Ectodermal cell (in vitro differentiated cells): ENCODE measurements at regions not wholly inside any gene's neighbourhood (a gene's known extent, or its start where the extent isn't known, plus 50 kb on each side); places are given as distances from the start of the nearest gene placed in this dataset.

Source experiments
- H3K27ac ChIP-seq: 2 replicates; pipeline ENCODE4 v1.7.0; 2013; ENCODE audit warnings: mild to moderate bottlenecking, low read depth, low read length; ENCODE audit not compliant: insufficient read depth, poor library complexity, severe bottlenecking
- H3K27me3 ChIP-seq: 2 replicates; pipeline ENCODE4 v1.7.0; 2013; ENCODE audit warnings: mild to moderate bottlenecking, low read length; ENCODE audit not compliant: insufficient read depth, control insufficient read depth, poor library complexity, severe bottlenecking
- H3K36me3 ChIP-seq: one replicate; pipeline ENCODE4 v1.7.0; 2013; ENCODE audit warnings: low read length; ENCODE audit not compliant: control insufficient read depth, insufficient read depth
- H3K4me1 ChIP-seq: one replicate; pipeline ENCODE4 v1.7.0; 2013; ENCODE audit warnings: low read length; ENCODE audit not compliant: control insufficient read depth, insufficient read depth
- H3K4me3 ChIP-seq: 2 replicates; pipeline ENCODE4 v1.7.0; 2013; ENCODE audit warnings: low read depth, low read length, control low read depth; ENCODE audit not compliant: insufficient read depth
- H3K9me3 ChIP-seq: 2 replicates; pipeline ENCODE4 v1.7.0; 2013; ENCODE audit warnings: mild to moderate bottlenecking, low read length, moderate library complexity; ENCODE audit not compliant: control insufficient read depth
- WGBS, 2 experiments: methylation state at CpG; one replicate each; pipeline ENCODE4 v1.1.7; 2013; ENCODE audit warnings: missing lambda C conversion rate in 2 of 2; 5-methylcytosine and 5-hydroxymethylcytosine counted together

GRCh38 chr5:130476325-130476724, 572.1 kb downstream of the CHSY3 start:
- no peaks in the 10 kb centered on the region for H3K36me3 ChIP-seq
- no peaks in the 10 kb centered on the region for H3K9me3 ChIP-seq
- H3K4me3 ChIP-seq, result no peak overlapping the region
- no peak overlapping the region for H3K27ac ChIP-seq
- WGBS, 2 experiments, result 86 to 89% methylated on average over 6 of the region's 6 CpGs
- no peaks in the 10 kb centered on the region for H3K27me3 ChIP-seq
- H3K4me1 ChIP-seq, result no peaks in the 10 kb centered on the region

- no peak overlapping the region for H3K4me3 ChIP-seq
- H3K36me3 ChIP-seq, result no peaks in the 10 kb centered on the region
- H3K27me3 ChIP-seq, result no peaks in the 10 kb centered on the region
- no peaks in the 10 kb centered on the region for H3K9me3 ChIP-seq
- no peak overlapping the region for H3K27ac ChIP-seq
- no peaks in the 10 kb centered on the region for H3K4me1 ChIP-seq
- WGBS, 2 experiments, result 89 to 93% methylated on average over 1 of the region's 1 CpG
Measured at GRCh38 chr5:130462516-130462915, 558.3 kb downstream of the CHSY3 start.

- WGBS, 2 experiments, result 89 to 92% methylated on average over 1 to 2 of the region's 2 CpGs
- no peak overlapping the region for H3K27ac ChIP-seq
Measured at GRCh38 chr5:130455175-130455574, 550.9 kb downstream of the CHSY3 start.

GRCh38 chr5:130452744-130453143, 548.5 kb downstream of the CHSY3 start:
- H3K9me3 ChIP-seq, result no peaks in the 10 kb centered on the region
- no peak overlapping the region for H3K4me3 ChIP-seq
- H3K27ac ChIP-seq, result no peak overlapping the region
- no peaks in the 10 kb centered on the region for H3K4me1 ChIP-seq
- H3K27me3 ChIP-seq, result no peaks in the 10 kb centered on the region
- no peaks in the 10 kb centered on the region for H3K36me3 ChIP-seq
- WGBS, 2 experiments, result 100% methylated on average over 1 of the region's 1 CpG

More at GRCh38 chr5:130455175-130455574, 550.9 kb downstream of the CHSY3 start:
- no peaks in the 10 kb centered on the region for H3K27me3 ChIP-seq
- no peaks in the 10 kb centered on the region for H3K36me3 ChIP-seq
- H3K4me3 ChIP-seq, result no peak overlapping the region
- H3K9me3 ChIP-seq, result no peaks in the 10 kb centered on the region
- no peaks in the 10 kb centered on the region for H3K4me1 ChIP-seq

GRCh38 chr5:130436430-130436829, 532.2 kb downstream of the CHSY3 start:
- 100% methylated on average over 1 of the region's 1 CpG; no CpG with 5 or more reads in 1 of the 2 experiments for WGBS, 2 experiments
- Histone ChIP-seq H3K27me3 (no peaks in the 10 kb centered on the region), H3K4me1 (no peaks in the 10 kb centered on the region), H3K36me3 (no peaks in the 10 kb centered on the region), H3K4me3 (no peak overlapping the region), H3K27ac (no peak overlapping the region), H3K9me3 (peaks cover 6% of the 10 kb centered on the region)

GRCh38 chr5:130427222-130427955, 523.1 kb downstream of the CHSY3 start:
- Histone ChIP-seq H3K36me3 (no peaks in the 10 kb centered on the region), H3K27ac (no peak overlapping the region), H3K27me3 (no peaks in the 10 kb centered on the region), H3K4me1 (no peaks in the 10 kb centered on the region), H3K9me3 (no peaks in the 10 kb centered on the region), H3K4me3 (no peak overlapping the region)
- 88 to 98% methylated on average over 5 to 6 of the region's 6 CpGs for WGBS, 2 experiments

GRCh38 chr5:130425424-130425823, 521.2 kb downstream of the CHSY3 start:
- Histone ChIP-seq H3K9me3 (no peaks in the 10 kb centered on the region), H3K27ac (no peak overlapping the region), H3K36me3 (no peaks in the 10 kb centered on the region), H3K27me3 (no peaks in the 10 kb centered on the region), H3K4me1 (no peaks in the 10 kb centered on the region), H3K4me3 (no peak overlapping the region)
- 95 to 97% methylated on average over 2 of the region's 2 CpGs for WGBS, 2 experiments

- Histone ChIP-seq H3K9me3 (no peaks in the 10 kb centered on the region), H3K4me3 (no peak overlapping the region), H3K27me3 (no peaks in the 10 kb centered on the region), H3K27ac (no peak overlapping the region), H3K36me3 (no peaks in the 10 kb centered on the region), H3K4me1 (no peaks in the 10 kb centered on the region)
- 71 to 73% methylated on average over 2 of the region's 2 CpGs for WGBS, 2 experiments
Measured at GRCh38 chr5:130424341-130424740, 520.1 kb downstream of the CHSY3 start.

GRCh38 chr5:130402906-130403305, 498.6 kb downstream of the CHSY3 start:
- Histone ChIP-seq H3K27ac (no peak overlapping the region), H3K4me3 (no peak overlapping the region), H3K9me3 (no peaks in the 10 kb centered on the region), H3K4me1 (no peaks in the 10 kb centered on the region), H3K27me3 (no peaks in the 10 kb centered on the region), H3K36me3 (no peaks in the 10 kb centered on the region)
- WGBS, 2 experiments, result 17 to 18% methylated on average over 6 to 7 of the region's 7 CpGs

GRCh38 chr5:130400091-130400490, 495.8 kb downstream of the CHSY3 start:
- no peaks in the 10 kb centered on the region for H3K4me1 ChIP-seq
- H3K27me3 ChIP-seq, result no peaks in the 10 kb centered on the region
- H3K27ac ChIP-seq, result no peak overlapping the region
- H3K4me3 ChIP-seq, result no peak overlapping the region
- H3K36me3 ChIP-seq, result no peaks in the 10 kb centered on the region
- no peaks in the 10 kb centered on the region for H3K9me3 ChIP-seq
